WTC11 (cell line): ENCODE measurements at regions not wholly inside any gene's neighbourhood (a gene's known extent, or its start where the extent isn't known, plus 50 kb on each side); places are given as distances from the start of the nearest gene placed in this dataset.

Experiments used
- CREB1 ChIP-seq: sonication (generic); formaldehyde crosslinking; IDR thresholded peaks from 2 replicates; pipeline ENCODE4 v1.8.0; 2023; ENCODE audit warnings: mild to moderate bottlenecking, missing genetic modification reagents
- CTCF ChIP-seq: fragments of 200-600 bp; IDR thresholded peaks from 2 replicates; pipeline ENCODE4 v1.8.0; 2022; ENCODE audit warnings: antibody characterized with exemption
- NFYB ChIP-seq: sonication (generic); formaldehyde crosslinking; conservative IDR thresholded peaks from 2 replicates; pipeline ENCODE4 v1.8.0; 2022; ENCODE audit warnings: low read depth, missing genetic modification reagents
- NR2C2 ChIP-seq: sonication (generic); formaldehyde crosslinking; IDR thresholded peaks from 2 replicates; pipeline ENCODE4 v1.8.0; 2022; ENCODE audit warnings: mild to moderate bottlenecking, missing genetic modification reagents

GRCh38 chr13:76741624-76742023, 144.6 kb downstream of the KCTD12 start:
- TF ChIP-seq CTCF (no peak), NFYB (CRISPR knock-in tag) (no peak), CREB1 (CRISPR knock-in tag) (no peak), NR2C2 (CRISPR knock-in tag) (no peak)
